AG20443 (cell line): ENCODE measurements at regions not wholly inside any gene's neighbourhood (a gene's known extent, or its start where the extent isn't known, plus 50 kb on each side); places are given as distances from the start of the nearest gene placed in this dataset.
"Not testable (repeated sequence)": the region's sequence is repeated elsewhere in the genome, so short reads cannot be mapped to it uniquely, and the experiment has no call there.

ENCODE experiments used
- DNase-seq: peaks from one replicate; pipeline ENCODE4 v3.0.0; 2012; ENCODE audit warnings: low spot score, mixed read lengths

GRCh38 chr16:61002479-61003204 lies 1033.6 kb downstream of the CDH8 start:
- no peak for DNase-seq

DNA sequence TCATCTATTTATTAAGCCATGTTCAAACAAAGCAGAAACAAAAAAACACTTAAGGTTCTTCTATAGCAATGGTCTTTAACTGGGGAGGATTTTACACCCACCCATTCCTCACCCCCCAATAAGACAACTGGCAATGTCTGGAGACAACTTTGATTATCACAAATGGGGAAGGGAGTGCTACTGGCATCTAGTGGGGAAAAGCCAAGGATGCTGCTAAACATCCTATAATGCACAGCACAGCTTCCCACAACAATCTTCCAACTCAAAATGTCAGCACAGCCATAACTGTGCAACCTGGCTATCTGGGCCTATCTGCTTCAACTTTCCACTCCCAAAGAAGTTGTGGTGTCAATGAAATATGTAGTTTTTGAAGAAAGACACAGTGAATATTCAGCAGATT lies 1044.4 kb downstream of the CDH8 start:
- DNase-seq, result no peak

- no peak for DNase-seq
Measured at GRCh38 chr16:60989592-60989991, 1046.6 kb downstream of the CDH8 start.

DNA sequence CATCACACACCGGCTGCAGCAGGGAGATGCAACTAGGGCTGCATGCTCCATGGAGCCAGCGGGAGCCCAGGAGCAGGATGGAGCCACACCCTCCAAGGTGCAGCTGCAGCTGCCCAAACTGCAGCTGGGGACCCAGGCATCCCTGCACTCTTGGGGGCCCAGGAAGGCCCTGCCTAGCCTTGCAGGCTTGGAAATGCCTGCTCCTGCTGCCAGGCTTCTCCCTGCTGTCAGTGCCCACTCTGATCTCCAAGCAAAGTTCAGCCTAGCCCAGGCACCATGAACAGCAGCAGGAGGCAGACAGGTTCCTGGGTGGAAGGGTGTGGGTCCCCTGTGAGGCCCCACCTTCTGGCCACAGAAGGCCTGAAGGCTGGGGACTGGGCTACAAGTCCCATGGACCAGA lies 1057.1 kb downstream of the CDH8 start:
- no peak for DNase-seq

GRCh38 chr16:60949800-60950199 lies 1086.4 kb downstream of the CDH8 start:
- no peak for DNase-seq

GRCh38 chr16:60945225-60945624 lies 1091.0 kb downstream of the CDH8 start:
- no peak for DNase-seq

GRCh38 chr16:60936189-60936588 lies 1100.0 kb downstream of the CDH8 start:
- DNase-seq, result not testable (repeated sequence)

GRCh38 chr16:60932600-60932999 lies 1103.6 kb downstream of the CDH8 start:
- DNase-seq, result no peak

DNA sequence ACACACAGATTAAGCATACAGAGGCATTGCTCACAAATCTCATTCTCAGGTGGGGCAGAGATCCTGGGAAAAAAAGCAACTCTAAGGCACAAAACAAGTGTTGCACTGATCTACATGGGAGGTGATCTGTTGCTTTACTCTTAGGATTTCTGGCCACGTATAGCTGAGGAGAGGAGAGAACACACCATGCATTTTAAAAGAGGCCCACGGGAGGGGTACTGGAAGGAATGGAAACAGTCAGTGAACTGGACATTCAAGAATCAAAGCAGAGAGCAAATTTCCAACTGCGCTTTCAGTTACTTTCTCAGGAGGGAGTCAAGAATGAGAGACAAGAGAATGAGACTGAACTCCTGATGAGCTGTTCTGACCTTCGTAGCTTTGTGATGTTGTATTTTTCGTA lies 1105.9 kb downstream of the CDH8 start:
- DNase-seq, result no peak

GRCh38 chr16:60922920-60923319 lies 1113.3 kb downstream of the CDH8 start:
- DNase-seq, result no peak

DNA sequence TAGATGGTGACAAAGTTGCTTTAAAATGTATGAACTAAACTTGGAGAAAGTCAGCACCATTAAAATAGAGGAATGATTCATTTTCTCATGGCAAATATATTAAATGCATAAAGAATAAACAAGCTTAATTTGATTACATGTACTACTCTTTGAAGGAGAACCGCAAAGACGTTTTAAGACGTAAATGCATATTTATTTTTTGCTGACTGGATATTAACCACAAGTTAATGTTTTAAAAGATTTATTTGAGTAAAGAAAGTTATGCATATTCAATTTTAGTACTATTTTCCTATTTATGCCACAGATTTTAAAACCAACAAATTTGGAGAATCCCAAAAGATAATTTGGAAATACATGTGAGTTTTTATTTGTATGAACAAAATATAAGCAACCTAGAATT lies 1121.9 kb downstream of the CDH8 start:
- DNase-seq, result no peak

DNA sequence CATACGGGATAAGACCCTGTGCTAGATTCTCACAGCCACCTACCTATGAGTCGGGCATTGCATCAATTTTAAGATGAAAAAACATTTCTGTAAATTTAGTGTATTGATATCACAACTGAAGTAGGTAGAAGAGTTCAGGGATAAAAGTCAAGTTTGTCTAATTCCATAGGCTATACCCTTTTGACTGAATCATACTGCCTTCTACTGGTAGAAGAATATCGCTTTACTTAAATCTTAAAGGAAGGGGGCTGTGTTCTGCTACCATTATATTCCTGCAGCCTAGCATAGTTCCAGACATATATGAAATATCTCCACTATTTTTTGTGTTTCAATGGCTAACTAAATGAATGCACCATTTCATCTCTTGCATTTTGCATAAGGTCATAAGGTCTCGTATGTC lies 1128.6 kb downstream of the CDH8 start:
- DNase-seq, result no peak

GRCh38 chr16:60905811-60906210 lies 1130.4 kb downstream of the CDH8 start:
- DNase-seq, result no peak

GRCh38 chr16:60902114-60902513 lies 1134.1 kb downstream of the CDH8 start:
- DNase-seq, result no peak

DNA sequence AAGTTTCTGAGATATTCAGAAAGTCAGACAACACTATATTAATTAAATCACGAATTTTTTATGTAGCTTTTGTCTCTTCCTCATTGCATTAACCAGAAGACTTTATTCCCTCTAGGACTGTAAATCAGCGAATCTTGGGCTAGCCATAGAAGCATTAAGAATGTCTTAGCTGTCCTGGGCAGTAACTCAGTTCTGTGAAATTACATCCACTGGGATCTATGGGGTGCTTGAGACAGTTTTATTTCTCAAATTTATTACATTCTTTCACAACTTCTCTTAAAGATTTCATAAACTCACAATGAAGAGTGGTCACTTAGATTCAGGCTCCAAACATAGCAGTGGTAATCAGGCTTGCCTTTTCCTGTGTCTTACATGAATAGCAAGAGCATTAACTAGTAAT lies 1153.4 kb downstream of the CDH8 start:
- DNase-seq, result no peak

DNA sequence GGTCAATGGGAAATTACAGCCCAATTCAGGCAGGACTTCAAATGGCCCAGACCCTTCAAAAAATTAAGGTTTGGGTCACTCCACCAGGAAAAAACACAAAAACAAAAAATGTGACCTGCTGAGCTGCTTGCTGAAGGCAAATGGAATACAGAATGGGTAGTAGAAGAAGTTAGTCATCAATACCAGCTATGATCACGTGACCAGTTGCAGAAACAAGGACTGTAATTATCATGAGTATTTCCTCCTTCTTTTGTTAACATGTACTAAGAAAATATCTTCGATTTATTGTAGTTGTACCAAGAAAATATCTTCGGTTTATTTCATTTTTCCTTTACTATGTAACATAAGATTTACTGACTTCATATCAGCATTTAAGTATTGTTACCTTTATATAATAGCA lies 1183.6 kb downstream of the CDH8 start:
- no peak for DNase-seq

DNA sequence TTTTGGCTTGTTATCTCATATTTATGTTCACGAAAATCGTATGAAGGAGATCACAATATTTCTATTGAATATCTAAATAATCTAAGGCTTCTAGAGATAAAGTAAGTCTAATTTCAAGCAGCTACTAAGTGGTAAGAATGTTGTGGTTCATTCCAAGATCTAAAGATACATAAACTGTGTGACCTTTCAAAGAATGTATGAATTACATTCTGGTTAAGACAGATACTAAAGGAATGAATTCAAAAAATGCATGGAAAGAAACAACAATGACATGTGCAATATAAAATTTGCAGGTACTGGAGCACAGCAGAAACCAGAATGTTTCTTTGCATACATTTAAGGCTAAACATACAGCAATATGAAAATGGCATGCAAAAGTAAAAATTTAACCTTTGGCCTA lies 1214.6 kb downstream of the CDH8 start:
- DNase-seq, result no peak

- DNase-seq, result no peak
Measured at GRCh38 chr16:60820361-60820760, 1215.9 kb downstream of the CDH8 start.

DNA sequence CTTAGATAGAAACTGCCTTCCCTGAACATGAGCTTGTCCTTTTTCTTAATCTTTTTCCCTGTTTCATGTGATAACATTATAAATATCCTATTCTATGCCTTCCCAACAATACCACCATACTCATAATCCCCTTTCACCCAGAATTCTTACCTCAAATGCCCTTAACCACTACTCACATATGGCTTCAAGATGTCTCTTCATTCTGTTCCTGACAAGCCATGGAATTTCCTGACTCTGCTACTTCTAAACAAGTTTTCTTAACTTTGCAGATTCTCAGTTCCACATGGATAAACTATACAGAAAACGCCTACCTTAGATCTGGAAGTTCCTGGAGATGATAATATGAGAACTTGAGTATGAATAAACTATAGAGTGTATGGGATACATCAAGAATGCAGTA lies 1217.8 kb downstream of the CDH8 start:
- DNase-seq, result no peak

DNA sequence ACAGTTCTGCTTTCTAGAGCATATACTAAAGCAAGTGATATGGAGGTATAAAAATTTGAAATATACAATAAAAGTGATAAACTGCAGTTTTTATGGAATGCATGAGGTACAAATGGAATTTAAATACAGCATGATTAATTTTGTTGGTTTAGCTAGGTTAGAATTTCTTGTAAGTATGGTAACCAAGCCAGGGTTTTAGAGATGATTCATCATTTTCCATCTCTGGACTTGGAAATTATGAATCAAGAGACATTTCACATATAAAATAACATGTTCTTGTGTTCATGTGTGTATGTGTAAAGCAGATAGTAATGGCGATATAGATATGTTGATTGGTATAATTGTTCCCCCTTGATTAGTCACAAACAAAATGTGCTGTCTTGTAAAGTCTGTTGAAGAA lies 1219.8 kb downstream of the CDH8 start:
- no peak for DNase-seq

GRCh38 chr16:60815865-60816264 lies 1220.4 kb downstream of the CDH8 start:
- DNase-seq, result no peak

DNA sequence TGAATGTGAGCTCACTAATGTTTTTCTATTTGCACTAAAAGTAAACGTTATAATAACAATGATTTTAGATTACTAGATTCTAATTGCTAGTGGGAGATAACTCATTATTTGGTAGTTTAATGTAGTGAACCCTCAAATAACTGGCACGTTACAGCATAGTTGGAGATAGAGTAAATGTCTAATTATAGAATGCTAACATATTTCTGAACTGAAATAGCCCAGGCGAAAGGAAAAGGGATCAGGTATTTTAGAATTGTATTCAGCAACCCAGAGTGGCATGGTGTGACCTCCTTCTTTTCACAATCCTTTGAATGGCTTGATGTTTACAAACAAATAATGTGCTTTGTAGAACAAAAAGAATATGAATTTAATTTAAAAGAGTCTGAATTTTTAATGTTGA lies 1221.2 kb downstream of the CDH8 start:
- no peak for DNase-seq

- DNase-seq, result no peak
Measured at GRCh38 chr16:60811657-60812056, 1224.6 kb downstream of the CDH8 start.

DNA sequence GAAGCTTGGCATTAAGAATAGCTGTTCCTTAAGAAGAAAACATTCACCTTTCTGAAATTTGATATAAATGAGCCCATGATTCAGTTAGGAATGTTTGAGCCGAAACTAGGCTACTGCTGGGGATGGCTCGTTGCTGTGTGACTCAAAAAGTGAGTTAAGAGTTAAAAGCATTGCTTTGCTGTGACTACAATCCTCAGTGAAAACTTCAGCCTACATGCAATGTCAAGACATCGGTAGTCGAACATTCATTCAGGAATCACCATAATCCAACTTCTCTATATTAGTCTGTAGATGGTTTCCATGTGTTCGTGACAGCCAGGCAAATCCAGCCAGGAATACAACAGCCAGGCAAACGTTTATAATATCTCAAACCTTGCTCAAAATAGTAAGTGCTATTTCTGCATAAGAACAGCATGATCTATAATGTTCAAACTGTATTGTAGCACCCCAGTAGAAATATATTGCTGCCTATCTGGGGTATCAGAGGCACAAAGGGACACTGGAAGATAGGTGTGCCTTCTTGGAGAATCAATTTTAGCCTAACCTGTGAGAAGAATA lies 1225.1 kb downstream of the CDH8 start:
- DNase-seq, result peak; percentile 12
